HFFc6 (cell line): ENCODE measurements at regions not wholly inside any gene's neighbourhood (a gene's known extent, or its start where the extent isn't known, plus 50 kb on each side); places are given as distances from the start of the nearest gene placed in this dataset.
"Not testable (repeated sequence)": the region's sequence is repeated elsewhere in the genome, so short reads cannot be mapped to it uniquely, and the experiment has no call there.

Experiments used
- DNase-seq: peaks from one replicate; pipeline ENCODE4 v3.0.0-alpha.2; 2018
- H3K27ac Mint-ChIP-seq: 2 replicates; pipeline ENCODE4 v1.8.0; 2020; ENCODE audit warnings: mild to moderate bottlenecking, mixed read lengths
- H3K27me3 Mint-ChIP-seq: 2 replicates; pipeline ENCODE4 v1.8.0; 2021; ENCODE audit warnings: mild to moderate bottlenecking, moderate library complexity, mixed read lengths; ENCODE audit not compliant: insufficient read depth
- H3K36me3 Mint-ChIP-seq: 2 replicates; pipeline ENCODE4 v1.8.0; 2021; ENCODE audit warnings: low read depth, mixed read lengths
- H3K4me1 Mint-ChIP-seq: 2 replicates; pipeline ENCODE4 v1.8.0; 2020; ENCODE audit warnings: low read depth, mixed read lengths
- H3K4me3 Mint-ChIP-seq: 2 replicates; pipeline ENCODE4 v1.8.0; 2020; ENCODE audit warnings: mild to moderate bottlenecking, moderate library complexity, mixed read lengths
- H3K9me3 Mint-ChIP-seq: 2 replicates; pipeline ENCODE4 v1.8.0; 2020; ENCODE audit warnings: mild to moderate bottlenecking, mixed read lengths
- CTCF ChIP-seq: fragments of 200-600 bp; sonication (generic); IDR thresholded peaks from 2 replicates; pipeline ENCODE4 v1.5.0; 2021; ENCODE audit warnings: antibody characterized with exemption, mild to moderate bottlenecking

GRCh38 chr15:77832874-77833273 lies 200.2 kb upstream of the LINGO1 start:
- Mint-ChIP-seq H3K4me3 (no peak overlapping the region), H3K4me1 (peaks cover 9% of the 10 kb centered on the region), H3K36me3 (no peaks in the 10 kb centered on the region), H3K9me3 (no peaks in the 10 kb centered on the region), H3K27ac (no peak overlapping the region), H3K27me3 (peaks cover 70% of the 10 kb centered on the region)
- DNase-seq = no peak
- TF ChIP-seq CTCF = no peak

GRCh38 chr15:77831986-77832385 lies 199.3 kb upstream of the LINGO1 start:
- no peak for DNase-seq
- Mint-ChIP-seq H3K4me1 (peaks cover 9% of the 10 kb centered on the region), H3K36me3 (no peaks in the 10 kb centered on the region), H3K9me3 (no peaks in the 10 kb centered on the region), H3K27ac (no peak overlapping the region), H3K4me3 (no peak overlapping the region), H3K27me3 (peaks cover 62% of the 10 kb centered on the region)
- TF ChIP-seq CTCF = no peak

- H3K4me3 Mint-ChIP-seq = no peak overlapping the region
- no peaks in the 10 kb centered on the region for H3K36me3 Mint-ChIP-seq
- peaks cover 9% of the 10 kb centered on the region for H3K4me1 Mint-ChIP-seq
- DNase-seq = peak; percentile 30
- no peaks in the 10 kb centered on the region for H3K9me3 Mint-ChIP-seq
- peaks cover 50% of the 10 kb centered on the region for H3K27me3 Mint-ChIP-seq
- no peak for TF ChIP-seq CTCF
- no peak overlapping the region for H3K27ac Mint-ChIP-seq
Measured at GRCh38 chr15:77830051-77830468, 197.3 kb upstream of the LINGO1 start.

GRCh38 chr15:77829331-77829730 lies 196.6 kb upstream of the LINGO1 start:
- not testable (repeated sequence) for DNase-seq, H3K27ac Mint-ChIP-seq, H3K9me3 Mint-ChIP-seq, H3K4me1 Mint-ChIP-seq, H3K4me3 Mint-ChIP-seq, H3K36me3 Mint-ChIP-seq
- peaks cover 50% of the 10 kb centered on the region for H3K27me3 Mint-ChIP-seq

GRCh38 chr15:77827860-77828259 lies 195.1 kb upstream of the LINGO1 start:
- TF ChIP-seq CTCF = no peak
- Mint-ChIP-seq H3K27me3 (peaks cover 50% of the 10 kb centered on the region), H3K36me3 (no peaks in the 10 kb centered on the region), H3K27ac (no peak overlapping the region), H3K4me3 (no peak overlapping the region), H3K4me1 (peaks cover 9% of the 10 kb centered on the region), H3K9me3 (no peaks in the 10 kb centered on the region)
- DNase-seq = no peak

- Mint-ChIP-seq H3K9me3 (no peaks in the 10 kb centered on the region), H3K4me3 (no peak overlapping the region), H3K4me1 (peaks cover 9% of the 10 kb centered on the region), H3K27ac (no peak overlapping the region), H3K36me3 (no peaks in the 10 kb centered on the region), H3K27me3 (peaks cover 44% of the 10 kb centered on the region)
- TF ChIP-seq CTCF = no peak
- DNase-seq = no peak
Measured at GRCh38 chr15:77826006-77826695, 193.4 kb upstream of the LINGO1 start.
